H1 (cell line): ENCODE measurements at regions not wholly inside any gene's neighbourhood (a gene's known extent, or its start where the extent isn't known, plus 50 kb on each side); places are given as distances from the start of the nearest gene placed in this dataset.

ENCODE experiments used
- CTCF ChIA-PET: fragments of 300-600 bp; sonication (Branson Sonifier 250); formaldehyde crosslinking; loops from one replicate; lab custom pipeline; 2021; ENCODE audit not compliant: partially characterized antibody; lab: Charles Lee
- POLR2A ChIA-PET: fragments of 300-600 bp; sonication (Branson Sonifier 250); formaldehyde crosslinking; loops from one replicate; lab custom pipeline; 2021; ENCODE audit warnings: inconsistent platforms; ENCODE audit not compliant: partially characterized antibody; lab: Charles Lee
- DNase-seq, 2 experiments: peaks; one replicate each; pipeline versions ENCODE4 v3.0.0 to v3.0.0-alpha.2; 2010 to 2022; ENCODE audit warnings: low spot score in 2 of 2, low read depth in 1 of 2, mixed read lengths in 1 of 2
- FAIRE-seq: peaks from 2 replicates; lab custom pipeline; 2011; peaks lifted over from hg19 to GRCh38; lab: Jason Lieb, UNC
- H2AFZ ChIP-seq: 2 replicates; pipeline ENCODE4 v1.8.1; 2012; ENCODE audit warnings: low read length, inconsistent platforms
- H2AK5ac ChIP-seq: 2 replicates; pipeline ENCODE4 v1.6.1; 2013; ENCODE audit warnings: low read depth, low read length
- H2BK120ac ChIP-seq: replicated peaks from 2 replicates; pipeline ENCODE3; 2013; ENCODE audit warnings: low read depth, low read length, inconsistent platforms
- H2BK12ac ChIP-seq: 2 replicates; pipeline ENCODE4 v1.6.1; 2013; ENCODE audit warnings: low read depth, low read length
- H2BK15ac ChIP-seq: 2 replicates; pipeline ENCODE4 v1.6.1; 2013; ENCODE audit warnings: low read length
- H2BK20ac ChIP-seq: 2 replicates; pipeline ENCODE4 v1.6.1; 2013; ENCODE audit warnings: low read length
- H2BK5ac ChIP-seq: 2 replicates; pipeline ENCODE4 v1.6.1; 2013; ENCODE audit warnings: low read depth, low read length
- H3K14ac ChIP-seq: 2 replicates; pipeline ENCODE4 v1.6.1; 2013; ENCODE audit warnings: inconsistent platforms; ENCODE audit not compliant: insufficient read length
- H3K18ac ChIP-seq: 2 replicates; pipeline ENCODE4 v1.6.1; 2013; ENCODE audit warnings: low read length; ENCODE audit errors: extremely low read depth
- H3K23ac ChIP-seq: 2 replicates; pipeline ENCODE4 v1.6.1; 2013; ENCODE audit warnings: inconsistent platforms; ENCODE audit not compliant: insufficient read length
- H3K23me2 ChIP-seq: 2 replicates; pipeline ENCODE4 v1.6.1; 2013; ENCODE audit warnings: low read depth, low read length
- H3K27ac ChIP-seq: 2 replicates; pipeline ENCODE4 v1.6.1; 2011; ENCODE audit warnings: low read depth, low read length, inconsistent platforms
- H3K27me3 ChIP-seq, 4 experiments: replicated peaks in 1 of 4; 1 replicate in 1 of 4; 2 replicates in 3 of 4; pipeline versions ENCODE4 v1.6.1 to v1.8.1; 2011 to 2013; ENCODE audit warnings: low read length in 3 of 4, mild to moderate bottlenecking in 3 of 4, inconsistent platforms in 2 of 4, mixed read lengths in 2 of 4, moderate library complexity in 1 of 4; ENCODE audit not compliant: control insufficient read depth in 3 of 4, insufficient read depth in 3 of 4; ENCODE audit errors: extremely low read depth in 1 of 4
- H3K36me3 ChIP-seq, 4 experiments: 2 replicates each; pipeline versions ENCODE4 v1.6.1 to v1.8.1; 2011 to 2013; ENCODE audit warnings: mild to moderate bottlenecking in 4 of 4, low read length in 3 of 4, moderate library complexity in 2 of 4, control low read depth in 1 of 4, inconsistent platforms in 1 of 4; ENCODE audit not compliant: insufficient read depth in 4 of 4, control insufficient read depth in 2 of 4
- H3K4ac ChIP-seq: replicated peaks from 2 replicates; pipeline ENCODE3; 2013; ENCODE audit warnings: low read length, low read depth, mixed read lengths, inconsistent platforms; ENCODE audit not compliant: insufficient read length
- H3K4me1 ChIP-seq, 4 experiments: replicated peaks in 1 of 4; 1 replicate in 1 of 4; 2 replicates in 3 of 4; pipeline versions ENCODE4 v1.6.1 to v1.8.1; 2011 to 2013; ENCODE audit warnings: low read length in 3 of 4, inconsistent platforms in 2 of 4, mixed read lengths in 1 of 4; ENCODE audit not compliant: insufficient read depth in 4 of 4, control insufficient read depth in 3 of 4
- H3K4me2 ChIP-seq, 2 experiments: 2 replicates each; pipeline versions ENCODE4 v1.6.1 to v1.8.1; 2011 to 2013; ENCODE audit warnings: low read depth in 2 of 2, low read length in 2 of 2, control low read depth in 1 of 2, inconsistent platforms in 1 of 2, mild to moderate bottlenecking in 1 of 2; ENCODE audit not compliant: insufficient read depth in 1 of 2
- H3K4me3 ChIP-seq, 4 experiments: fragments of 200-600, 300-600 bp in 1 of 4; sonication (generic), shearing (Covaris generic), sonication (Bioruptor Twin) in 1 of 4; 2 replicates each; pipeline versions ENCODE4 v1.5.1 to v1.8.1; 2011 to 2016; ENCODE audit warnings: low read length in 4 of 4, low read depth in 3 of 4, control low read depth in 2 of 4, inconsistent platforms in 2 of 4, mild to moderate bottlenecking in 2 of 4, mixed read lengths in 1 of 4, moderate library complexity in 1 of 4; ENCODE audit not compliant: insufficient read depth in 2 of 4; ENCODE audit errors: extremely low read depth in 1 of 4
- H3K56ac ChIP-seq: replicated peaks from 2 replicates; pipeline ENCODE3; 2013; ENCODE audit warnings: low read depth, mild to moderate bottlenecking, mixed read lengths, low read length, inconsistent platforms; ENCODE audit not compliant: insufficient read length
- H3K79me1 ChIP-seq: 2 replicates; pipeline ENCODE4 v1.6.1; 2013; ENCODE audit warnings: low read depth, low read length, control low read depth
- H3K79me2 ChIP-seq, 2 experiments: 2 replicates each; pipeline versions ENCODE4 v1.6.1 to v1.8.1; 2012 to 2013; ENCODE audit warnings: low read length in 2 of 2, mild to moderate bottlenecking in 2 of 2, inconsistent platforms in 1 of 2; ENCODE audit not compliant: insufficient read depth in 2 of 2, control insufficient read depth in 1 of 2
- H3K9ac ChIP-seq, 4 experiments: replicated peaks in 1 of 4; 1 replicate in 1 of 4; 2 replicates in 3 of 4; pipeline versions ENCODE4 v1.6.1 to v1.8.1; 2011 to 2013; ENCODE audit warnings: low read depth in 3 of 4, low read length in 3 of 4, control low read depth in 2 of 4, mild to moderate bottlenecking in 2 of 4, moderate library complexity in 2 of 4, inconsistent platforms in 1 of 4; ENCODE audit errors: extremely low read depth in 1 of 4
- H3K9me3 ChIP-seq, 2 experiments: 2 replicates each; pipeline versions ENCODE4 v1.6.1 to v1.8.1; 2012 to 2013; ENCODE audit warnings: mild to moderate bottlenecking in 2 of 2, moderate library complexity in 2 of 2, control low read depth in 1 of 2, inconsistent platforms in 1 of 2, low read depth in 1 of 2, low read length in 1 of 2, mixed read lengths in 1 of 2; ENCODE audit not compliant: insufficient read depth in 2 of 2
- H4K20me1 ChIP-seq, 2 experiments: replicated peaks in 1 of 2; 2 replicates each; pipeline versions ENCODE3 to v1.8.1; 2011 to 2013; ENCODE audit warnings: inconsistent platforms in 2 of 2, low read length in 2 of 2, mild to moderate bottlenecking in 1 of 2; ENCODE audit not compliant: insufficient read depth in 2 of 2, control insufficient read depth in 1 of 2
- H4K5ac ChIP-seq: 2 replicates; pipeline ENCODE4 v1.6.1; 2013; ENCODE audit warnings: low read length, low read depth, mixed read lengths, inconsistent platforms; ENCODE audit not compliant: insufficient read length
- H4K8ac ChIP-seq: 2 replicates; pipeline ENCODE4 v1.8.0; 2013; ENCODE audit warnings: mild to moderate bottlenecking, moderate library complexity, low read length, inconsistent platforms; ENCODE audit not compliant: insufficient read depth; ENCODE audit errors: extremely low read depth
- H4K91ac ChIP-seq: replicated peaks from 2 replicates; pipeline ENCODE3; 2013; ENCODE audit warnings: low read length, mixed read lengths, inconsistent platforms; ENCODE audit not compliant: insufficient read length
- RXRA ChIP-seq: IDR thresholded peaks from 2 replicates; pipeline ENCODE4 v1.6.1; 2011; ENCODE audit warnings: low read depth, mild to moderate bottlenecking, low read length, moderate library complexity; ENCODE audit not compliant: insufficient read depth
- WGBS, 2 experiments: shearing (Covaris generic) in 1 of 2; methylation state at CpG; one replicate each; pipeline versions ENCODE4 v1.1.6 to v1.1.7; 2013 to 2015; ENCODE audit warnings: low lambda C conversion rate in 2 of 2, mixed read lengths in 2 of 2, inconsistent platforms in 1 of 2, low coverage in 1 of 2, missing lambda C conversion rate in 1 of 2; ENCODE audit not compliant: insufficient replicate concordance in 2 of 2, insufficient coverage in 1 of 2, insufficient read length in 1 of 2; ENCODE audit errors: extremely low coverage in 1 of 2, missing lambda C conversion rate in 1 of 2; 5-methylcytosine and 5-hydroxymethylcytosine counted together

GRCh38 chr12:89250213-89250612 lies 102.1 kb downstream of the DUSP6 start:
- no peaks in the 10 kb centered on the region for H3K9me3 ChIP-seq
- H3K9ac ChIP-seq = no peak overlapping the region
- WGBS, 2 experiments = 92% methylated on average over 2 of the region's 2 CpGs; no CpG with 5 or more reads in 1 of the 2 experiments
- H3K4me2 ChIP-seq = no peak overlapping the region
- no peak overlapping the region for H2BK20ac ChIP-seq
- no peak overlapping the region for H2BK15ac ChIP-seq
- H3K79me1 ChIP-seq = no peaks in the 10 kb centered on the region
- H2BK12ac ChIP-seq = no peak overlapping the region
- peaks cover 0 to 1% (median 0%) of the 10 kb centered on the region in 4 experiments; a peak in 3 of 7 replicates for H3K27me3 ChIP-seq
- H3K4me3 ChIP-seq = no peak overlapping the region
- no peak overlapping the region for H2AFZ ChIP-seq
- TF ChIP-seq RXRA = no peak
- H4K91ac ChIP-seq = no peak overlapping the region
- ChIA-PET POLR2A (no interaction called here), CTCF (no interaction called here)
- no peaks in the 10 kb centered on the region for H3K79me2 ChIP-seq
- no peaks in the 10 kb centered on the region for H3K23me2 ChIP-seq
- DNase-seq = no peak
- no peaks in the 10 kb centered on the region for H3K36me3 ChIP-seq
- H4K8ac ChIP-seq = no peak overlapping the region
- H2BK120ac ChIP-seq = no peak overlapping the region
- no peak overlapping the region for H3K14ac ChIP-seq
- no peak for FAIRE-seq
- H4K20me1 ChIP-seq = no peaks in the 10 kb centered on the region
- peaks cover 0 to 8% (median 3%) of the 10 kb centered on the region in 4 experiments; a peak in 4 of 7 replicates for H3K4me1 ChIP-seq
- H3K23ac ChIP-seq = no peak overlapping the region
- H3K56ac ChIP-seq = no peak overlapping the region
- H3K27ac ChIP-seq = no peak overlapping the region
- H3K4ac ChIP-seq = no peak overlapping the region
- H3K18ac ChIP-seq = no peak overlapping the region
- H4K5ac ChIP-seq = no peak overlapping the region
- no peak overlapping the region for H2BK5ac ChIP-seq
- no peak overlapping the region for H2AK5ac ChIP-seq
